Stomach smooth muscle (tissue), 2 donors: ENCODE measurements at regions not wholly inside any gene's neighbourhood (a gene's known extent, or its start where the extent isn't known, plus 50 kb on each side); places are given as distances from the start of the nearest gene placed in this dataset.

ENCODE experiments used
- H3K27ac ChIP-seq: one replicate; pipeline ENCODE4 v1.7.0; 2013; ENCODE audit warnings: mild to moderate bottlenecking, low read length, inconsistent platforms
- H3K27me3 ChIP-seq, 2 donors: one replicate each; pipeline ENCODE4 v1.7.0; 2013; ENCODE audit warnings: low read length in 2 of 2; ENCODE audit not compliant: insufficient read depth in 2 of 2, control insufficient read depth in 1 of 2
- H3K36me3 ChIP-seq, 2 donors: one replicate each; pipeline ENCODE4 v1.7.0; 2013; ENCODE audit warnings: low read length in 2 of 2; ENCODE audit not compliant: control insufficient read depth in 2 of 2, insufficient read depth in 2 of 2
- H3K4me1 ChIP-seq: one replicate; pipeline ENCODE4 v1.7.0; 2013; ENCODE audit warnings: low read length; ENCODE audit not compliant: control insufficient read depth, insufficient read depth
- H3K4me3 ChIP-seq, 2 donors: one replicate each; pipeline ENCODE4 v1.7.0; 2013; ENCODE audit warnings: low read length in 2 of 2
- H3K9ac ChIP-seq, 2 donors: one replicate each; pipeline ENCODE4 v1.7.0; 2013; ENCODE audit warnings: low read length in 2 of 2, mild to moderate bottlenecking in 1 of 2
- H3K9me3 ChIP-seq, 2 donors: one replicate each; pipeline ENCODE4 v1.7.0; 2013; ENCODE audit warnings: low read length in 2 of 2; ENCODE audit not compliant: control insufficient read depth in 2 of 2
- donor health status: healthy.
- donor health status: Pancreatic carcinoma.

DNA sequence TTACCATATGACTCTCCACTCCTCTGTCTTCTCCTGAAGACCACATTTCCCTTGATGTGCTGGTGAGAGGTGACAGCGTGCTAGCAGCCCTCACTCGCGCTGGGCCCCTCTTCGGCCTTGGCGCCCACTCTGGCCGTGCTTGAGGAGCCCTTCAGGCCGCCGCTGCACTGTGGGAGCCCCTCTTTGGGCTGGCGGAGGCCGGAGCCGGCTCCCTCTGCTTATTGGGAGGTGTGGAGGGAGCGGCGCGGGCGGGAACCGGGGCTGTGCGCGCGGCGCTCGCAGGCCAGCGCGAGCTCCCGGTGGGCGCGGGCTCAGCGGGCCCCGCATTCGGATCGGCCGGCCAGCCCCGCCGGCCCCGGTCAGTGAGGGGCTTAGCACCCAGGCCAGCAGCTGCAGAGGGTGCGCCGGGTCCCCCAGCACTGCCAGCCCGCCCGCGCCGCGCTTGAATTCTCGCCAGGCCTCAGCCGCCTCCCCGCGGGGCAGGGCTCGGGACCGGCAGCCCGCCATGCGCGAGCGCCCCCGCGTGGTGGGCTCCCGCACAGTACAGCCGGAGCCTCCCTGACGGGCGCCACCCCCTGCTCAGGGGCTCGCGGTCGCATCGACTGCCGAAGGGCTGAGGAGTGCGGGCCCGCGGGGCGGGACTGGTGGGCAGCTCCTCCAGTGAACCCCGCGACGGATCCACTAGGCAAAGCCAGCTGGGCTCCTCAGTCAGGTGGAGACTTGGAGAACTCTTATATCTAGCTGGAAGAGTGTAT lies 246.6 kb upstream of the REG3G start:
- Histone ChIP-seq H3K4me3 (no peak overlapping the region), H3K27me3 (no peaks in the 10 kb centered on the region), H3K9ac (no peak overlapping the region), H3K9me3 (no peaks in the 10 kb centered on the region), H3K27ac (no peak overlapping the region), H3K4me1 (no peaks in the 10 kb centered on the region), H3K36me3 (no peaks in the 10 kb centered on the region)

DNA sequence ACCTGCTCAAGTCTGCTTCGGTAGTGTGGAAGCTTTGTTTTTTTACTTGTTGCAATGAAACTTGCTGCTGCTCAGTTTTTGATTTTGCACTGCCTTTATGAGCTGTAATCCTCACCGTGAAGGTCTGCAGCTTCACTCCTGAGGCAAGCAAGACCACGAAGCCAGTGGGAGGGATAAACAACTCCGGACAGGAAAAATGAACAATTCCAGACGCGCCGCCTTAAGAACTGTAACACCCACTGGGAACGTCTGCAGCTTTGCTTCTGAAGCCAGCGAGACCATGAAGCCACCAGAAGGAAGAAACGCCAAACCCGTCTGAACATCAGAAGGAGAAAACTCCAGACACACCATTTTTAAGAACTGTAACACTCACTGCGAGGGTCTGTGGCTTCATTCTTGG lies 245.7 kb upstream of the REG3G start:
- Histone ChIP-seq H3K4me3 (peak overlapping the region; percentile 69 to 73), H3K36me3 (no peaks in the 10 kb centered on the region), H3K9me3 (no peaks in the 10 kb centered on the region), H3K27ac (peak overlapping the region; percentile 46), H3K27me3 (no peaks in the 10 kb centered on the region), H3K9ac (peak overlapping the region; percentile 43 to 52), H3K4me1 (no peaks in the 10 kb centered on the region)

GRCh38 chr2:78780256-78780655 lies 245.2 kb upstream of the REG3G start:
- Histone ChIP-seq H3K9me3 (no peaks in the 10 kb centered on the region), H3K9ac (peak overlapping the region; percentile 43 to 52), H3K4me1 (no peaks in the 10 kb centered on the region), H3K27me3 (no peaks in the 10 kb centered on the region), H3K27ac (peak overlapping the region; percentile 46), H3K36me3 (no peaks in the 10 kb centered on the region), H3K4me3 (peak overlapping the region; percentile 69 to 73)

- Histone ChIP-seq H3K4me3 (peak overlapping the region; percentile 69 to 73), H3K9ac (no peak overlapping the region), H3K27ac (no peak overlapping the region), H3K36me3 (no peaks in the 10 kb centered on the region), H3K4me1 (no peaks in the 10 kb centered on the region), H3K9me3 (no peaks in the 10 kb centered on the region), H3K27me3 (no peaks in the 10 kb centered on the region)
Observed at GRCh38 chr2:78780864-78781583, 244.5 kb upstream of the REG3G start.

DNA sequence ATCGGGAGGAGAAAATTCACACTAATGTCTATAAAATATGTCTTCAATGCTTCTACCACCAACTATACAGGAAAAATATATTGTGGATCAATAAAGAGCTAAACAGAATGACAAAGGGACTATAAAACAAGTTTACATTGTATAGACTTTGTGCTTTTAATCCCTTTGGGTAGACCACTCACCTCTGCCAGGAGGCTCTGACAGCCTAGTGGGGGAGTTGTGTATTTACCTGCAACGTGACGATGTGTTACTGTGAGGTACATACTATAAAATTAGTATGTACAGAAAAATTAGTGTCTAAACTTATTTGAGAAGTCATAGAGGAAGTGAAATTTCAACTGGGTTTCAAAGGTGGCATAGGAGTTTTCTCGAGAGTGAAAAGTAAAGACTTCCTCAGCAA lies 243.3 kb upstream of the REG3G start:
- no peak overlapping the region for H3K4me3 ChIP-seq
- H3K9me3 ChIP-seq = no peaks in the 10 kb centered on the region
- no peaks in the 10 kb centered on the region for H3K36me3 ChIP-seq
- no peaks in the 10 kb centered on the region for H3K4me1 ChIP-seq
- no peak overlapping the region for H3K9ac ChIP-seq
- no peak overlapping the region for H3K27ac ChIP-seq
- no peaks in the 10 kb centered on the region for H3K27me3 ChIP-seq

DNA sequence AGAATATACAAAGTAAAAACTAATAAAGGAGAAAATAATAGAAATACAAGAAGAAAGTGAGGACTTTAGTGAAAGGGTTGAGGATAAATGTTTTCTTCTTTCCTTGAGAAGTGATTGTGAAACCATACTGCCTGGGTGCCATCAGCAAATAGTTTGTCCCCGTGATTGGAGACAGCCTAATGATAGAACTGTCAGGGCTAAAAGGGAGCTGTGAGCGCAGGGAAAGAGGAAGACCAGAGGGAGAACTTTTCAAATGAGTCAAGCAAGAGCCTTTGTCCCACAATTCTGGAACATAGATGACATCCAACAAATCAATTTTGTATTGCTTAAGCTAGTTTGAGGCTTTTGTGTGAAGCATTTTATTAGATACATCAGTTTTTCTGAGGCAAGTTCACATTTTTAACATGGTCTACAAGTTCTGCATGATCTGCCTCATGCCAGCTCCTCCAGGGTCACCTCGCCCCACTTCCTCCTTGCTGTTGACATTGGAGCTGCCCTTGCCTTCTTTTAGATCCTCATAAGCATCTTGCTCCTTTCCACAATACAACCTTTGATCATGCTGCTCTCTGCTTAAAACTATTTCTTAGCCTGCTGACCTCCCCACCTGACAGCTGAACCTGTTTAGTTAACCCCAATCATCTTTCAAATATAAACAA lies 213.4 kb upstream of the REG3G start:
- H3K36me3 ChIP-seq = no peaks in the 10 kb centered on the region
- no peak overlapping the region for H3K27ac ChIP-seq
- no peaks in the 10 kb centered on the region for H3K4me1 ChIP-seq
- H3K27me3 ChIP-seq = no peaks in the 10 kb centered on the region
- no peak overlapping the region for H3K9ac ChIP-seq
- no peak overlapping the region for H3K4me3 ChIP-seq
- no peaks in the 10 kb centered on the region for H3K9me3 ChIP-seq

DNA sequence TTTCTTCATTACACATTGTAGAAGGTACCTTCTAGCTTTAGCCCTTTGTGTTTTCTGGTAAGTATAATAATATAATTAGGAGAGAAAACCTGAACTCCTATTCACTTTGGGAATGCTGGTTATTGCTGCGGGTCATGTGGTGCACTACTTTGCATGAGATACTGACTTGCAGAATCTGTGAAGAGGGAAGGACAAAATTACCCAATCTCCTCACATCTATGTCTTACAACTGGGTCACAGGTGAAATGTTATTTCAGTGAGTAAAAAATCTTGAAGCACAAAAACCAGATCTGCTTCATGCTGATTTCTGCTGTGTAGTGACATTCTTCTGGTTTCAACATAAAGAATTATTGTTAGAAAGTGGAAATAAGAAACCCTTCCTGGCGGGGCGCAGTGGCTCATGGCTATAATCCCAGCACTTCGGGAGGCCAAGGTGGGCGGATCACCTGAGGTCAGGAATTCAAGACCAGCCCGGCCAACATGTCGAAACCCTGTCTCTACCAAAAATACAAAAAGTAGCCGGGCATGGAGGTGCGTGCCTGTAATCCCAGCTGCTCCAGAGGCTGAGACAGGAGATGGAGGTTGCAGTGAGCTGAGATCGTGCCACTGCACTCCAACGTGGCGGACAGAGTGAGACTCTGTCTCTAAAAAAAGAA lies 211.0 kb upstream of the REG3G start:
- no peak overlapping the region for H3K27ac ChIP-seq
- H3K4me3 ChIP-seq = no peak overlapping the region
- H3K9me3 ChIP-seq = no peaks in the 10 kb centered on the region
- H3K27me3 ChIP-seq = no peaks in the 10 kb centered on the region
- H3K9ac ChIP-seq = no peak overlapping the region
- no peaks in the 10 kb centered on the region for H3K4me1 ChIP-seq
- H3K36me3 ChIP-seq = no peaks in the 10 kb centered on the region

- Histone ChIP-seq H3K4me1 (no peaks in the 10 kb centered on the region), H3K27me3 (no peaks in the 10 kb centered on the region), H3K27ac (no peak overlapping the region), H3K9me3 (no peaks in the 10 kb centered on the region), H3K4me3 (no peak overlapping the region), H3K9ac (no peak overlapping the region), H3K36me3 (no peaks in the 10 kb centered on the region)
Observed at GRCh38 chr2:78817430-78817829, 208.1 kb upstream of the REG3G start.

DNA sequence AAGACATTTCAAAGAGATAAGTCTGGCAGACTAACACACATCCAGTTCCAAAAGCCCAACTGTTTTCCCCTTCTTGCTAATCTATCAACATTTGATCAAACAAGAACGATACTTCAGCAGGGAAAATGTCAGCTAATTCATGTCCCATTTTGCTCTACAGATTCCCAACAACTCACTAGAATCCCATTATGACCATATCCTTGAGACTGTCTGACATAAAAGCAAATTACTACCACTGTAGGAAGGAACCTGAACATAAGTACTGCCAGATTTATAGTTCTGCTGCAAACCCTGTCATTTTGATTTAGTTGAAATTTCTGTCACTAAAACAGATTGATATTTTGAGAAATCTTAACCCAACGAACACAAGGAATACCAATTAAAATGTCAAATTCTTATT lies 193.0 kb upstream of the REG3G start:
- H3K36me3 ChIP-seq = no peaks in the 10 kb centered on the region
- H3K4me1 ChIP-seq = no peaks in the 10 kb centered on the region
- H3K27ac ChIP-seq = no peak overlapping the region
- no peaks in the 10 kb centered on the region for H3K9me3 ChIP-seq
- H3K27me3 ChIP-seq = no peaks in the 10 kb centered on the region
- no peak overlapping the region for H3K9ac ChIP-seq
- H3K4me3 ChIP-seq = no peak overlapping the region

GRCh38 chr2:78839259-78839658 lies 186.2 kb upstream of the REG3G start:
- Histone ChIP-seq H3K9ac (no peak overlapping the region), H3K9me3 (no peaks in the 10 kb centered on the region), H3K36me3 (no peaks in the 10 kb centered on the region), H3K27me3 (no peaks in the 10 kb centered on the region), H3K27ac (no peak overlapping the region), H3K4me1 (no peaks in the 10 kb centered on the region), H3K4me3 (no peak overlapping the region)
